ENCODE measurements at regions not wholly inside any gene's neighbourhood (a gene's known extent, or its start where the extent isn't known, plus 50 kb on each side); places are given as distances from the start of the nearest gene placed in this dataset.

- WGBS = 100% methylated on average over 3 of the region's 3 CpGs
Measured at GRCh38 chr4:149956678-149957077, 121.6 kb upstream of the DCLK2 start.

GRCh38 chr4:149961876-149962597, 116.2 kb upstream of the DCLK2 start:
- 73% methylated on average over 4 of the region's 5 CpGs for WGBS
- Histone ChIP-seq H3K14ac (ENCODE audit: low read length in 2 of 2) (no peak overlapping the region), H3K18ac (ENCODE audit: low read depth in 1 of 2, low read length in 2 of 2) (no peak overlapping the region), H3K23ac (ENCODE audit: low read length in 2 of 2) (no peak overlapping the region), H3K4ac (ENCODE audit: low read depth in 1 of 2, low read length in 2 of 2) (no peak overlapping the region), H3K9me3 (ENCODE audit: control insufficient read depth, low read length) (no peaks in the 10 kb centered on the region), H2AK5ac (ENCODE audit: low read length, severe bottlenecking) (no peak overlapping the region), H3K27me3 (ENCODE audit: control insufficient read depth in 1 of 2, insufficient read depth in 1 of 2, low read length in 2 of 2) (no peaks in the 10 kb centered on the region), H2AFZ (ENCODE audit: low read depth, low read length) (peak overlapping the region; percentile 15), H2BK5ac (ENCODE audit: low read depth, low read length, poor library complexity, severe bottlenecking) (no peak overlapping the region), H3K79me1 (replicated peaks; ENCODE audit: low read length, poor library complexity, severe bottlenecking) (no peaks in the 10 kb centered on the region), H4K91ac (ENCODE audit: low read length) (no peak overlapping the region), H2BK12ac (ENCODE audit: low read length in 2 of 2) (peak overlapping the region in 1 of 2 experiments; percentile 71), H3K27ac (ENCODE audit: low read length, poor library complexity, severe bottlenecking) (peak overlapping the region; percentile 38), H4K8ac (ENCODE audit: low read length) (no peak overlapping the region), H3K36me3 (ENCODE audit: control insufficient read depth in 1 of 2, insufficient read depth in 2 of 2, low read depth in 1 of 2, low read length in 2 of 2) (no peaks in the 10 kb centered on the region), H3K4me1 (ENCODE audit: control insufficient read depth, insufficient read depth, low read depth, low read length) (peaks cover 2% of the 10 kb centered on the region), H3K4me2 (ENCODE audit: low read length, poor library complexity, severe bottlenecking) (no peak overlapping the region), H2BK120ac (ENCODE audit: low read depth, low read length) (no peak overlapping the region), H3K9ac (ENCODE audit: low read length) (no peak overlapping the region), H3K4me3 (ENCODE audit: insufficient read depth in 1 of 2, low read depth in 1 of 2, low read length in 2 of 2) (no peak overlapping the region), H2BK15ac (ENCODE audit: low read depth, poor library complexity, severe bottlenecking) (no peak overlapping the region)
- peak; percentile 83 for DNase-seq

More at GRCh38 chr4:149956678-149957077, 121.6 kb upstream of the DCLK2 start:
- H3K36me3 ChIP-seq (ENCODE audit: control insufficient read depth in 1 of 2, insufficient read depth in 2 of 2, low read depth in 1 of 2, low read length in 2 of 2) = no peaks in the 10 kb centered on the region
- H2AFZ ChIP-seq (ENCODE audit: low read depth, low read length) = no peak overlapping the region
- H3K23ac ChIP-seq (ENCODE audit: low read length in 2 of 2) = no peak overlapping the region
- no peak overlapping the region for H2BK12ac ChIP-seq (ENCODE audit: low read length in 2 of 2)
- no peak overlapping the region for H3K4me3 ChIP-seq (ENCODE audit: insufficient read depth in 1 of 2, low read depth in 1 of 2, low read length in 2 of 2)
- no peak for DNase-seq
- H2AK5ac ChIP-seq (ENCODE audit: low read length, severe bottlenecking) = no peak overlapping the region
- no peak overlapping the region for H4K91ac ChIP-seq (ENCODE audit: low read length)
- no peaks in the 10 kb centered on the region for H3K9me3 ChIP-seq (ENCODE audit: control insufficient read depth, low read length)
- H4K8ac ChIP-seq (ENCODE audit: low read length) = no peak overlapping the region
- no peak overlapping the region for H2BK15ac ChIP-seq (ENCODE audit: low read depth, poor library complexity, severe bottlenecking)
- no peak overlapping the region for H3K14ac ChIP-seq (ENCODE audit: low read length in 2 of 2)
- H3K27ac ChIP-seq (ENCODE audit: low read length, poor library complexity, severe bottlenecking) = no peak overlapping the region
- no peaks in the 10 kb centered on the region for H3K27me3 ChIP-seq (ENCODE audit: control insufficient read depth in 1 of 2, insufficient read depth in 1 of 2, low read length in 2 of 2)
- no peak overlapping the region for H3K18ac ChIP-seq (ENCODE audit: low read depth in 1 of 2, low read length in 2 of 2)
- no peak overlapping the region for H3K9ac ChIP-seq (ENCODE audit: low read length)
- H2BK5ac ChIP-seq (ENCODE audit: low read depth, low read length, poor library complexity, severe bottlenecking) = no peak overlapping the region
- no peaks in the 10 kb centered on the region for H3K79me1 ChIP-seq (replicated peaks; ENCODE audit: low read length, poor library complexity, severe bottlenecking)
- H3K4ac ChIP-seq (ENCODE audit: low read depth in 1 of 2, low read length in 2 of 2) = no peak overlapping the region
- H3K4me2 ChIP-seq (ENCODE audit: low read length, poor library complexity, severe bottlenecking) = no peak overlapping the region
- H2BK120ac ChIP-seq (ENCODE audit: low read depth, low read length) = no peak overlapping the region
- no peaks in the 10 kb centered on the region for H3K4me1 ChIP-seq (ENCODE audit: control insufficient read depth, insufficient read depth, low read depth, low read length)

GRCh38 chr4:149964001-149964796, 114.0 kb upstream of the DCLK2 start:
- Histone ChIP-seq H3K18ac (ENCODE audit: low read depth in 1 of 2, low read length in 2 of 2) (no peak overlapping the region), H2BK15ac (ENCODE audit: low read depth, poor library complexity, severe bottlenecking) (no peak overlapping the region), H3K27ac (ENCODE audit: low read length, poor library complexity, severe bottlenecking) (no peak overlapping the region), H4K91ac (ENCODE audit: low read length) (no peak overlapping the region), H2BK5ac (ENCODE audit: low read depth, low read length, poor library complexity, severe bottlenecking) (no peak overlapping the region), H3K14ac (ENCODE audit: low read length in 2 of 2) (no peak overlapping the region), H2AK5ac (ENCODE audit: low read length, severe bottlenecking) (no peak overlapping the region), H3K4me1 (ENCODE audit: control insufficient read depth, insufficient read depth, low read depth, low read length) (peaks cover 2% of the 10 kb centered on the region), H4K8ac (ENCODE audit: low read length) (no peak overlapping the region), H3K27me3 (ENCODE audit: control insufficient read depth in 1 of 2, insufficient read depth in 1 of 2, low read length in 2 of 2) (no peaks in the 10 kb centered on the region), H3K79me1 (replicated peaks; ENCODE audit: low read length, poor library complexity, severe bottlenecking) (no peaks in the 10 kb centered on the region), H3K9ac (ENCODE audit: low read length) (no peak overlapping the region), H2BK120ac (ENCODE audit: low read depth, low read length) (no peak overlapping the region), H3K36me3 (ENCODE audit: control insufficient read depth in 1 of 2, insufficient read depth in 2 of 2, low read depth in 1 of 2, low read length in 2 of 2) (no peaks in the 10 kb centered on the region), H3K4ac (ENCODE audit: low read depth in 1 of 2, low read length in 2 of 2) (no peak overlapping the region), H2BK12ac (ENCODE audit: low read length in 2 of 2) (no peak overlapping the region), H3K4me2 (ENCODE audit: low read length, poor library complexity, severe bottlenecking) (no peak overlapping the region), H3K23ac (ENCODE audit: low read length in 2 of 2) (no peak overlapping the region), H2AFZ (ENCODE audit: low read depth, low read length) (no peak overlapping the region), H3K4me3 (ENCODE audit: insufficient read depth in 1 of 2, low read depth in 1 of 2, low read length in 2 of 2) (no peak overlapping the region), H3K9me3 (ENCODE audit: control insufficient read depth, low read length) (no peaks in the 10 kb centered on the region)
- no peak for DNase-seq
- 89% methylated on average over 8 of the region's 8 CpGs for WGBS

GRCh38 chr4:149965206-149965605, 113.0 kb upstream of the DCLK2 start:
- Histone ChIP-seq H3K4me2 (ENCODE audit: low read length, poor library complexity, severe bottlenecking) (no peak overlapping the region), H3K79me1 (replicated peaks; ENCODE audit: low read length, poor library complexity, severe bottlenecking) (no peaks in the 10 kb centered on the region), H3K23ac (ENCODE audit: low read length in 2 of 2) (no peak overlapping the region), H3K14ac (ENCODE audit: low read length in 2 of 2) (no peak overlapping the region), H3K27ac (ENCODE audit: low read length, poor library complexity, severe bottlenecking) (no peak overlapping the region), H4K91ac (ENCODE audit: low read length) (no peak overlapping the region), H3K4me3 (ENCODE audit: insufficient read depth in 1 of 2, low read depth in 1 of 2, low read length in 2 of 2) (no peak overlapping the region), H3K4me1 (ENCODE audit: control insufficient read depth, insufficient read depth, low read depth, low read length) (peaks cover 2% of the 10 kb centered on the region), H3K36me3 (ENCODE audit: control insufficient read depth in 1 of 2, insufficient read depth in 2 of 2, low read depth in 1 of 2, low read length in 2 of 2) (no peaks in the 10 kb centered on the region), H3K9me3 (ENCODE audit: control insufficient read depth, low read length) (no peaks in the 10 kb centered on the region), H4K8ac (ENCODE audit: low read length) (no peak overlapping the region), H2BK15ac (ENCODE audit: low read depth, poor library complexity, severe bottlenecking) (no peak overlapping the region), H2AFZ (ENCODE audit: low read depth, low read length) (no peak overlapping the region), H2AK5ac (ENCODE audit: low read length, severe bottlenecking) (no peak overlapping the region), H3K4ac (ENCODE audit: low read depth in 1 of 2, low read length in 2 of 2) (no peak overlapping the region), H3K9ac (ENCODE audit: low read length) (no peak overlapping the region), H2BK12ac (ENCODE audit: low read length in 2 of 2) (no peak overlapping the region), H3K18ac (ENCODE audit: low read depth in 1 of 2, low read length in 2 of 2) (no peak overlapping the region), H3K27me3 (ENCODE audit: control insufficient read depth in 1 of 2, insufficient read depth in 1 of 2, low read length in 2 of 2) (no peaks in the 10 kb centered on the region), H2BK5ac (ENCODE audit: low read depth, low read length, poor library complexity, severe bottlenecking) (no peak overlapping the region), H2BK120ac (ENCODE audit: low read depth, low read length) (no peak overlapping the region)
- WGBS = 88% methylated on average over 1 of the region's 2 CpGs
- no peak for DNase-seq
